ENCODE measurements at regions not wholly inside any gene's neighbourhood (a gene's known extent, or its start where the extent isn't known, plus 50 kb on each side); places are given as distances from the start of the nearest gene placed in this dataset.
"Not testable (repeated sequence)": the region's sequence is repeated elsewhere in the genome, so short reads cannot be mapped to it uniquely, and the experiment has no call there.

DNA sequence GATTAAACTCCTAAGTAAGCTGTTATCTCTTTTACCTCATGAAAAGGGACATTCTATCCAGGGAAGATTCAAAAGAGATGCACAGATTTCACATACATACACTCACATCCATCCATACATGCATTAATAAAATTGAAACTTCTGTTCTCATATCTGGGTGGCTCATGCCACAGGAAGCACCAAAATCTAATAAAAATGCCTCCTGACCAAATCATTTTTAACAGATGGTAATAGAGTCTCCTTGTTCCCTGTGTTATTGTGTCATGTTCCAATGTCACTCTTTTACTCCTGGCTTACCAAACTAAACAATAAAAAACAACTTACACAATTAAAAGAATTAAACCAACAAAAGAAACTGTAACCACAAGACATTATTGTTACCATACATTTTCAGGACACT, 742.1 kb upstream of the MANEA start:
- TF ChIP-seq POLR2AphosphoS5 (IDR thresholded peaks at IDR 0.05), result no peak
- no peak for TF ChIP-seq POLR2A (IDR thresholded peaks at IDR 0.05)
- TF ChIP-seq, protein P1, sequence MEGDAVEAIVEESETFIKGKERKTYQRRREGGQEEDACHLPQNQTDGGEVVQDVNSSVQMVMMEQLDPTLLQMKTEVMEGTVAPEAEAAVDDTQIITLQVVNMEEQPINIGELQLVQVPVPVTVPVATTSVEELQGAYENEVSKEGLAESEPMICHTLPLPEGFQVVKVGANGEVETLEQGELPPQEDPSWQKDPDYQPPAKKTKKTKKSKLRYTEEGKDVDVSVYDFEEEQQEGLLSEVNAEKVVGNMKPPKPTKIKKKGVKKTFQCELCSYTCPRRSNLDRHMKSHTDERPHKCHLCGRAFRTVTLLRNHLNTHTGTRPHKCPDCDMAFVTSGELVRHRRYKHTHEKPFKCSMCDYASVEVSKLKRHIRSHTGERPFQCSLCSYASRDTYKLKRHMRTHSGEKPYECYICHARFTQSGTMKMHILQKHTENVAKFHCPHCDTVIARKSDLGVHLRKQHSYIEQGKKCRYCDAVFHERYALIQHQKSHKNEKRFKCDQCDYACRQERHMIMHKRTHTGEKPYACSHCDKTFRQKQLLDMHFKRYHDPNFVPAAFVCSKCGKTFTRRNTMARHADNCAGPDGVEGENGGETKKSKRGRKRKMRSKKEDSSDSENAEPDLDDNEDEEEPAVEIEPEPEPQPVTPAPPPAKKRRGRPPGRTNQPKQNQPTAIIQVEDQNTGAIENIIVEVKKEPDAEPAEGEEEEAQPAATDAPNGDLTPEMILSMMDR (IDR thresholded peaks at IDR 0.05 in 8 of 11, conservative IDR thresholded peaks at IDR 0.05 in 3 of 11), result no peak
- H3K27ac ChIP-seq, result no peak overlapping the region
- H3K4me3 ChIP-seq, result no peak overlapping the region
- H3K36me3 ChIP-seq, result no peaks in the 10 kb centered on the region
- intact Hi-C loops (cut with DNase I; ENCODE audit: low total_unique reads), result no loop called here
- H3K4me1 ChIP-seq, result no peaks in the 10 kb centered on the region
- peaks cover 0 to 4% (median 0%) of the 10 kb centered on the region in 8 donors for H3K9me3 ChIP-seq
- H3K27me3 ChIP-seq (replicated peaks in 1 of 7), result no peaks in the 10 kb centered on the region
- DNase-seq, result no peak

DNA sequence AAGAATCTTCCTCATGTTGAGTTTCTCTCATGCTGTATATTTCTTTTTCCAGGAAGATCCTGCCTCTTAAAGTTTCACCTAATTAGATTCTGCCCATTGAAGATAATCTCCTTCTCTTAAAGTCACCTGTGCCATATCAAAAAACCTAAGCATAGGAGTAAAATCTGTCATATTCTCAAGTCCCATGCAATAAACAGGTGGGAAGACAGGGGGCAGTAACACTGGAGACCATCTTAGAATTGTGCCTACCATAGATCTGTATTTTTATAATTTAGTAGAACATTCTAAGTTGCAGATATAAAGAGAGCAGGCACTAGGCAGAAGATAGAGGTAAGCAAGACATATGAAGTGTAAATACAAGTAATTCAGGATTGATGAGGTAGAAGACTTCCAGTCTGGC, 763.5 kb upstream of the MANEA start:
- intact Hi-C loops (cut with DNase I; ENCODE audit: low total_unique reads), result no loop called here
- TF ChIP-seq POLR2AphosphoS5 (IDR thresholded peaks at IDR 0.05), result no peak
- TF ChIP-seq, protein P1 (IDR thresholded peaks at IDR 0.05 in 8 of 11, conservative IDR thresholded peaks at IDR 0.05 in 3 of 11), result no peak
- TF ChIP-seq POLR2A (IDR thresholded peaks at IDR 0.05), result no peak
- Histone ChIP-seq H3K4me1 (no peaks in the 10 kb centered on the region), H3K27ac (no peak overlapping the region), H3K27me3 (replicated peaks in 1 of 7) (no peaks in the 10 kb centered on the region), H3K4me3 (no peak overlapping the region), H3K9me3 (peaks cover 0 to 2% (median 0%) of the 10 kb centered on the region in 8 donors), H3K36me3 (no peaks in the 10 kb centered on the region)
- no peak for DNase-seq

DNA sequence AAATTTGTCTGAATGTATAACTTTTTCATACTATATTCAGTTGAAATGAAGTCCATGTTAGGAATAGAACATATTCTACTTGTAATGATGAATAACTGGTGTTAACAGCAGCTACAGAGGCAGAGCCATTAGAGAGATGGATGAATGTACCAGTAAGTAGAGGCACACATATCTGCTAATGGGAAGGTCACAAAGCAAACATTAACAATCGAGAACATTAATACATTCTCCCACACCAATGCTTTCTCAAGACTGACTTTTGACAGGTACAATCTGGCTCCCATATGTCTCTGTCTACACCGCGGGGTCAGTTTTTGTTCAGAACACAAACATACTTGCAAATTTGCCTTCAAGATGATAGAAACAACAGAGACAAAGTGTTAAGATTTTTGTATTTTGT, 776.0 kb upstream of the MANEA start:
- TF ChIP-seq, protein P1 (IDR thresholded peaks at IDR 0.05 in 8 of 11, conservative IDR thresholded peaks at IDR 0.05 in 3 of 11), result no peak
- TF ChIP-seq POLR2A (IDR thresholded peaks at IDR 0.05), result no peak
- Histone ChIP-seq H3K27ac (no peak overlapping the region), H3K9me3 (peaks cover 0 to 3% (median 0%) of the 10 kb centered on the region in 8 donors), H3K27me3 (replicated peaks in 1 of 7) (no peaks in the 10 kb centered on the region), H3K36me3 (no peaks in the 10 kb centered on the region), H3K4me3 (no peak overlapping the region), H3K4me1 (no peaks in the 10 kb centered on the region)
- no peak for DNase-seq
- WGBS, 5 donors, result 62 to 70% (median 66%) methylated on average over 3 of the region's 3 CpGs
- intact Hi-C loops (cut with DNase I; ENCODE audit: low total_unique reads), result no loop called here

DNA sequence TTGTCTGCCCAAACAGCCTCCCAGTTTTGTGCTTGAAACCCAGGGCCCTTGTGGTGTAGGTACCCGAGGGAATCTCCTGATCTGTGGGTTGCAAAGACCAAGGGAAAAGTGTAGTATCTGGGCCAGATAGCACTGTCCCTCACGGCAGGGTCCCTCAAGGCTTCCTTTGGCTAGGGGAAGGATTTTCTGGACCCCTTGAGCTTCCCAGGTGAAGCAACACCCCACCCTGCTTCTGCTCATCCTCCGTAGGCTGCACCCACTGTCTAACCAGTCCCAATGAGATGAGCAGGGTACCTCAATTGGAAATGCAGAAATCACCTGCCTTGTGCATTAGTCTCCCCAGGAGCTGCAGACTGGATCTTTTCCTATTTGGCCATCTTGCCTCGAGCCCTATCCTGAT, 791.8 kb upstream of the MANEA start:
- intact Hi-C loops (cut with DNase I; ENCODE audit: low total_unique reads), result no loop called here
- Histone ChIP-seq H3K4me3 (no peak overlapping the region), H3K9me3 (peaks cover 0 to 9% (median under 1%) of the 10 kb centered on the region in 8 donors), H3K27ac (no peak overlapping the region), H3K36me3 (no peaks in the 10 kb centered on the region), H3K27me3 (replicated peaks in 1 of 7) (no peaks in the 10 kb centered on the region), H3K4me1 (no peaks in the 10 kb centered on the region)
- TF ChIP-seq POLR2AphosphoS5 (IDR thresholded peaks at IDR 0.05) (no peak), POLR2A (IDR thresholded peaks at IDR 0.05) (no peak)
- TF ChIP-seq, protein P1 (IDR thresholded peaks at IDR 0.05 in 8 of 11, conservative IDR thresholded peaks at IDR 0.05 in 3 of 11), result no peak
- DNase-seq, result no peak
- 54 to 91% (median 71%) methylated on average over 3 to 4 of the region's 4 CpGs for WGBS, 5 donors

DNA sequence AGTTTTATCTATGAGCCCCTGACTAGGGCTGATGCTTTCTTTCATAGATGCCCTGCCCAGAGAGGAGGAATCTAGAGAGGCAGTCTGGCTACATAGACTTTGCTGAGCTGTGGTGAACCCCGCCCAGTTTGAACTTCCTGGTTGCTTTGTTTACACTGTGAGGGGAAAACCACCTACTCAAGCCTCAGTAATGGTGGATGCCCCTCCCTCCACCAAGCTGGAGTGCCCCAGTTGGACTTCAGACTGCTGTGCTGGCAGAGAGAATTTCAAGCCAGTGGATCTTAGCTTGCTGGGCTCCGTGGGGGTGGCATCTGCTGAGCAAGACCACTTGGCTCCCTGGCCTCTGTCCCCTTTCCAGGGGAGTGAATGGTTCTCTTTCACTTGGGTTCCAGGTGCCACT, 792.3 kb upstream of the MANEA start:
- H3K36me3 ChIP-seq; H3K27ac ChIP-seq; H3K27me3 ChIP-seq (replicated peaks in 1 of 7); H3K4me1 ChIP-seq; H3K4me3 ChIP-seq; H3K9me3 ChIP-seq; DNase-seq; intact Hi-C loops (cut with DNase I; ENCODE audit: low total_unique reads): not testable (repeated sequence)
- WGBS, 5 donors, result 71 to 100% (median 75%) methylated on average over 1 to 2 of the region's 2 CpGs
